ENCODE measurements at regions not wholly inside any gene's neighbourhood (a gene's known extent, or its start where the extent isn't known, plus 50 kb on each side); places are given as distances from the start of the nearest gene placed in this dataset.

DNA sequence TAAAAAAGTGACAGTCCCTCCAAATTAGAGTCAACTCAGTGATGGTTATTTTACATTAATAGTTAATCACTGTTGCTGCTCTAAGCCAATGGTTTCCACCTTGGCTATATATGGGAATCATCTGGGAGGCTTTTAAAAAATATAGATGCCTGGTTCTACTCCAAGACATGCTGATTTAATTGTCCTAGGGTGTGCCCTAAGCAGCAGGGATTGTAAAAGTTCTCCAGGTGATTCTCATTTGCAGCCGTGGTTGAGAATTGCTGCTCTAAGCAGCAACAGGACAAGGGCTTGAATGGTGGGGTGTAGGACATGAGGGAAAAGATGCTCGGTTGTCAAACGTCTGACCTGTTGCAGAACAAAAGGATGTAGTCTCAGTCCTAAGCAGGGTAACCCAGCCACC lies 405.1 kb upstream of the MCTP2 start:
- no peaks in the 10 kb centered on the region for H3K4me1 ChIP-seq (ENCODE audit: low read depth)
- no peak for DNase-seq
- H3K36me3 ChIP-seq (ENCODE audit: low read depth) = no peaks in the 10 kb centered on the region
- no peak overlapping the region for H3K4me3 ChIP-seq
- ATAC-seq = no peak
- no peaks in the 10 kb centered on the region for H3K9me3 ChIP-seq
- intact Hi-C loops (cut with DNase I, micrococcal nuclease) = no loop called here
- TF ChIP-seq, protein P1, sequence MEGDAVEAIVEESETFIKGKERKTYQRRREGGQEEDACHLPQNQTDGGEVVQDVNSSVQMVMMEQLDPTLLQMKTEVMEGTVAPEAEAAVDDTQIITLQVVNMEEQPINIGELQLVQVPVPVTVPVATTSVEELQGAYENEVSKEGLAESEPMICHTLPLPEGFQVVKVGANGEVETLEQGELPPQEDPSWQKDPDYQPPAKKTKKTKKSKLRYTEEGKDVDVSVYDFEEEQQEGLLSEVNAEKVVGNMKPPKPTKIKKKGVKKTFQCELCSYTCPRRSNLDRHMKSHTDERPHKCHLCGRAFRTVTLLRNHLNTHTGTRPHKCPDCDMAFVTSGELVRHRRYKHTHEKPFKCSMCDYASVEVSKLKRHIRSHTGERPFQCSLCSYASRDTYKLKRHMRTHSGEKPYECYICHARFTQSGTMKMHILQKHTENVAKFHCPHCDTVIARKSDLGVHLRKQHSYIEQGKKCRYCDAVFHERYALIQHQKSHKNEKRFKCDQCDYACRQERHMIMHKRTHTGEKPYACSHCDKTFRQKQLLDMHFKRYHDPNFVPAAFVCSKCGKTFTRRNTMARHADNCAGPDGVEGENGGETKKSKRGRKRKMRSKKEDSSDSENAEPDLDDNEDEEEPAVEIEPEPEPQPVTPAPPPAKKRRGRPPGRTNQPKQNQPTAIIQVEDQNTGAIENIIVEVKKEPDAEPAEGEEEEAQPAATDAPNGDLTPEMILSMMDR (IDR thresholded peaks at IDR 0.05) = no peak

DNA sequence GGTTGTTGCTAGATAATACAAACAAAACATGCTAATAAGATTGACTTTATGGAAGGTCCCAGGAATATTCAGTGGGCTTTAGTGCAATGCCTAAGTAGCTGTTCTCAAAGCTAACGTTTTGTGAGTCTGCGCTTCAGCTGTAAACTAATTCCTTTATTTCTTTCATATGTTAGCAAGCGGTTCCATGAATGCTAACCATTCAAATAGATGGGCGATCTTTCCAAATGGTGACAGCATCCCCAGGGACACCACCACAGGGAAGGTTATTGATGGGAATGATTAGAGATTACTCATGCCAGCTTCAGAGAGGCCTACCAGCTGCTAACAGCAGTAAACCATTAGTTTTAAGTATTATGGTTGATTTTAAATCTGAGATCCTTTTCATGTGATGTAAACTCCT lies 405.7 kb upstream of the MCTP2 start:
- ATAC-seq (no peak), DNase-seq (no peak)
- intact Hi-C loops (cut with DNase I, micrococcal nuclease) = no loop called here
- TF ChIP-seq, protein P1 (IDR thresholded peaks at IDR 0.05) = no peak
- no peaks in the 10 kb centered on the region for H3K36me3 ChIP-seq (ENCODE audit: low read depth)
- no peaks in the 10 kb centered on the region for H3K4me1 ChIP-seq (ENCODE audit: low read depth)
- no peaks in the 10 kb centered on the region for H3K9me3 ChIP-seq
- no peak overlapping the region for H3K4me3 ChIP-seq

DNA sequence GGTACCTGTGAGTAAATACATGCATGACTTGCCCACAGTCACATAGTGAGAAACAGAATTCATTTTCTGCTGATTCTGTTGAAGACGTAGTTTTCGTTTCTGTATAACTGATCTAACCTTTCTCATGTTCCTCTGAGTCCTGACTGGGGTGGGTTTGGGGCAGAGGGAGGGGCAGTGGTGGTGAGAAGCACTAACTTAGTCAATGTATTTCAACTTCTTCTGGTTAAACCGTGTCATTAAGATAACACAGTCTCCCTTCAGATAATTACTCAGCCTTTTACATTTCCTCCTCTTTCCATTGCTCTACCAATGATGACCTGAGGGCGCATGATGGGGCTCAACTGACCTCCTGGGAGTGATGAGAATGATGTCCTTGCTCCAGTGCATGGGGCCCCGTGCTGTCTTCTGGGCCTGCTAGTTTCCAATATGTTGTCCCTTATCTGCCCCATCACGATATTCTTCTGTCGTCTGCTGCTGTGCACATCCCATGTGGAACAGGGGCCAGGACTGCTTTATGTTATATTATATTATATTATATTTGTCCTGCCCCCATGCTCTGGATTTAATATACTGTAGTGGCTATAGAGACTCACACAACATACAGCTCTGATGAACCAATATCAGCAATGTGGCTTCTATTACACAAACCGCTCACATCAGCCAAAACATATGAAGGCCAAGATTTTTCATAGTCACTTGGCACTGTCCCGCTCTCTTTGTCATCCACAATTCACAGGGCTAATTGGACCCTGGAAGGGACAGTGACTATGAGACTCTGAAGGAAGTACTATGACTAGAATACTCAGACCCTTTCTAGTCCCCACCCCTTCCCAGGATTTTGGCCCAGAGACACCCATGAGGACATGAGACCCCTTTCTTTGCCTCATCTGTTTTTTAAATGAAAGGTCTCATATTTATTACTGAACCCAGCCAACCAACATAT lies 407.1 kb upstream of the MCTP2 start:
- ATAC-seq = no peak
- no peaks in the 10 kb centered on the region for H3K4me1 ChIP-seq (ENCODE audit: low read depth)
- no peak for DNase-seq
- TF ChIP-seq, protein P1 (IDR thresholded peaks at IDR 0.05) = no peak
- no peaks in the 10 kb centered on the region for H3K36me3 ChIP-seq (ENCODE audit: low read depth)
- no peak overlapping the region for H3K4me3 ChIP-seq
- H3K9me3 ChIP-seq = no peaks in the 10 kb centered on the region
- intact Hi-C loops (cut with DNase I, micrococcal nuclease) = no loop called here

DNA sequence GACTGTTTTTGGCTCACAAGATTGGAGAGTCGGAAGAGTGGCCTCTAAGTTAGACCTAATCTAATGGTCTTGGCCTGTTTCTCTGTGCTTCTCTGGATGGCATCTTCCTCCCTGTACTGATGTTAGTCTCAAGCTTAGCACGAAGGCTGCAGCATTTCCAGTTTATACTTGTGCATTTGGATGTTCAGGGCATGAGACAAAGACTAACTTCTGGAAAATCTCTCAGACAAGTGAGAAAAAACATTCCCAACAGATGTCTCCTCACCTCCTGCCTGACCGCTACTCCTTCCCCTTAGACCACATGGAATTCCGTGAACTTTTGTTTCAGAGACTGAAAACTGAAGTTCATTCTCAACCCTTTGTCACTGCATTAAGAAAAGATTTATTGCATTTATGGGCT lies 410.8 kb upstream of the MCTP2 start:
- TF ChIP-seq, protein P1 (IDR thresholded peaks at IDR 0.05) = no peak
- Histone ChIP-seq H3K4me3 (no peak overlapping the region), H3K4me1 (ENCODE audit: low read depth) (no peaks in the 10 kb centered on the region), H3K9me3 (no peaks in the 10 kb centered on the region), H3K36me3 (ENCODE audit: low read depth) (no peaks in the 10 kb centered on the region)
- DNase-seq (no peak), ATAC-seq (no peak)
- intact Hi-C loops (cut with DNase I, micrococcal nuclease) = no loop called here

DNA sequence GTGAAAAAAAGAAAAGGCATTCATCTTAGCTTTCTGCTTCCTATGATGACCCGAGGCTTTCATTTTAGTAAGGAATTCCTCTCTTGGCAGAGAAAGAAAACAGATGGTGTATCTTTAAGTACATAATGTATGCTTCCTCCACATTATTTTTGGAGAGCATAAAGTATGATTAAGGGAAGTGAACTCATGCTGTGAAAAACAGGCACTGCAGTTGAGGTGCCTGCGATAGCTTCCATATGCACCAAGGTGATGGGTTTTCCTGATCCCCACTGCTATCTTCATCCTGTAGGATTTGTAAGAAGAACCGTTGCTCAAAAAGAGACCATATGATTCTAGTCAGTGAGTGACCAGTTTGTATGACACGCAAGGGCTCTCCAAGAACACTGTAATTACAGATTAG lies 411.5 kb upstream of the MCTP2 start:
- no peak for ATAC-seq
- H3K9me3 ChIP-seq = no peaks in the 10 kb centered on the region
- no peak for DNase-seq
- TF ChIP-seq, protein P1 (IDR thresholded peaks at IDR 0.05) = no peak
- H3K36me3 ChIP-seq (ENCODE audit: low read depth) = no peaks in the 10 kb centered on the region
- intact Hi-C loops (cut with DNase I, micrococcal nuclease) = no loop called here
- no peak overlapping the region for H3K4me3 ChIP-seq
- H3K4me1 ChIP-seq (ENCODE audit: low read depth) = no peaks in the 10 kb centered on the region

All from mucosa of descending colon (tissue), 3 donors.